Immature natural killer cell (primary cell): ENCODE measurements at regions not wholly inside any gene's neighbourhood (a gene's known extent, or its start where the extent isn't known, plus 50 kb on each side); places are given as distances from the start of the nearest gene placed in this dataset.

ENCODE experiments used
- DNase-seq, 3 donors: peaks; one replicate each; pipeline ENCODE4 v3.0.0; 2022; ENCODE audit warnings: mixed read lengths in 1 of 3
- H3K27ac Mint-ChIP-seq, 6 donors: one replicate each; pipeline ENCODE4 v1.8.0; 2020; ENCODE audit warnings: mixed read lengths in 6 of 6, mild to moderate bottlenecking in 5 of 6, inconsistent platforms in 4 of 6, moderate library complexity in 3 of 6
- H3K27me3 Mint-ChIP-seq, 3 donors: one replicate each; pipeline ENCODE4 v1.8.0; 2020 to 2021; ENCODE audit warnings: low read depth in 3 of 3, mild to moderate bottlenecking in 3 of 3, mixed read lengths in 3 of 3, moderate library complexity in 3 of 3, inconsistent platforms in 1 of 3
- H3K36me3 Mint-ChIP-seq, 3 donors: one replicate each; pipeline ENCODE4 v1.8.0; 2020; ENCODE audit warnings: mixed read lengths in 3 of 3, inconsistent platforms in 2 of 3, mild to moderate bottlenecking in 2 of 3
- H3K4me1 Mint-ChIP-seq, 2 donors: one replicate each; pipeline ENCODE4 v1.8.0; 2020; ENCODE audit warnings: inconsistent platforms in 2 of 2, mild to moderate bottlenecking in 2 of 2, mixed read lengths in 2 of 2, moderate library complexity in 1 of 2
- H3K4me3 Mint-ChIP-seq, 5 donors: one replicate each; pipeline ENCODE4 v1.8.0; 2020; ENCODE audit warnings: mild to moderate bottlenecking in 5 of 5, mixed read lengths in 5 of 5, inconsistent platforms in 3 of 5, moderate library complexity in 3 of 5
- H3K9me3 Mint-ChIP-seq, 6 donors: one replicate each; pipeline ENCODE4 v1.8.0; 2020; ENCODE audit warnings: mild to moderate bottlenecking in 6 of 6, mixed read lengths in 6 of 6, inconsistent platforms in 4 of 6, moderate library complexity in 3 of 6

DNA sequence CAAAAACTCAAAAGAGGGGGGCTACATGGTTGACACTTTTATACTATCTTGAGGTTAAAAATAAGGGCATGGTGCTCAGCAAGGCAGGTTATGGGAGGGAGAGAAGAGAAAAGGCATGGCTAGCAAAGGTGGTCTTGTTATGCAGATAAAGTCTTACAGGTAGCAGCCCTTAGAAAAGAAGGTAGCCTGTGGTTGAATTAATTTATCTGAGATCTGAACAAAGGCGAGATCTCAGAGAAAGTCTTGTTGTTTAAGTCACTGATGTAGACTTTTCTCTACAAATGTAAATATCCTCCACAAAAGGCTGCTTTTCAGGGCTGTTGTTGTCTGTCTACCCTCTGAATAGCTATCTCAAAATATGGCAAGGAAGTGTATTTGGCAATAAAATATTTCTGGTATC is 1250.4 kb downstream of the PCDH18 start:
- no peak overlapping the region for H3K27ac Mint-ChIP-seq
- H3K36me3 Mint-ChIP-seq, result no peaks in the 10 kb centered on the region
- H3K4me1 Mint-ChIP-seq, result no peaks in the 10 kb centered on the region

DNA sequence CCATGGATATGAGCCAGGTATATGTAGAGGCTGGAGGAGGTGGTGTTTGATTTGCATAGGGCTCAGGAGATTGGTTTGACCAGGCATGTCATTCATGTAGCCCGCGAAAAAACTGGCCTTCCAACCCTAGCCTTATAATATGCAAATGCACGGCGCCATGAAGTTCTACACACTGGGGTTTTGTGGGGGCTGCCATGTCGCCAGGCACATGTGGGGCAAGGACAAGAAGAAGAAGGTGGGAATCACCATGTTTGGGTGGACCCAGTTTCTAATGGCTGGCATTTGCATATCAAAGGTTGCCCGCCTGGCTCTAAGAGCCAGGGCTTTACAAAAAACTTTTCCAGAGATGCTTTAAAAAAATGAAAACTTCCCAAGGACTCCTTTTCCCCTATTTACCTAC is 1251.0 kb downstream of the PCDH18 start:
- H3K4me1 Mint-ChIP-seq, result no peaks in the 10 kb centered on the region
- no peaks in the 10 kb centered on the region for H3K27me3 Mint-ChIP-seq
- no peak for DNase-seq

More for the DNA sequence above, 1250.4 kb downstream of the PCDH18 start:
- Mint-ChIP-seq H3K9me3 (peaks cover 6 to 46% (median 14%) of the 10 kb centered on the region in 6 donors), H3K27me3 (no peaks in the 10 kb centered on the region), H3K4me3 (no peak overlapping the region)
- DNase-seq, result no peak

DNA sequence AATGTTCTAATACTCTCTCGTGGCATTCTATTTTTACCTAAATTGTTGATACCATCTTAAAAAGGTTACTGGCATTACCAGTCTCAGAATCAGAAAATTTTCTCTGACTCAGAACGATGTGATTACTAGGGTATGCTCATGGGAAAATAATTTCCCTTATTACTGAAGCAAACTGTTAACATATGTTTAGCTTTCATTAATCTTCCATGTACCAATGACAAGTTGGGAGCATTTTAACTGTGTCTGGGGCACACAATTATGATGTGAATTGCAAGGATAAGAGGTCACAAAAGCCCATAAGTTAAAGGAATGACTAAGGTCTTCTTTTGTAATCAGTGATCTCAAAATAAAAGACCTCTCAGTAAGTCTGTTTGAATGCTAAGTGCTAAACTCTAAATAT is 1254.6 kb downstream of the PCDH18 start:
- no peaks in the 10 kb centered on the region for H3K27me3 Mint-ChIP-seq

More for the DNA sequence above, 1251.0 kb downstream of the PCDH18 start:
- H3K4me3 Mint-ChIP-seq, result no peak overlapping the region
- H3K9me3 Mint-ChIP-seq, result peaks cover 6 to 46% (median 14%) of the 10 kb centered on the region in 6 donors
- H3K27ac Mint-ChIP-seq, result no peak overlapping the region
- H3K36me3 Mint-ChIP-seq, result no peaks in the 10 kb centered on the region

GRCh38 chr4:136246876-136247275 is 1285.4 kb downstream of the PCDH18 start:
- H3K36me3 Mint-ChIP-seq, result no peaks in the 10 kb centered on the region
- DNase-seq, result no peak
- H3K27ac Mint-ChIP-seq, result no peak overlapping the region
- H3K4me3 Mint-ChIP-seq, result no peak overlapping the region
- peaks cover 0 to 1% (median 0%) of the 10 kb centered on the region in 3 donors for H3K27me3 Mint-ChIP-seq
- no peaks in the 10 kb centered on the region for H3K4me1 Mint-ChIP-seq
- H3K9me3 Mint-ChIP-seq, result peaks cover 4 to 19% (median 14%) of the 10 kb centered on the region in 6 donors

More for the DNA sequence above, 1254.6 kb downstream of the PCDH18 start:
- DNase-seq, result no peak
- H3K27ac Mint-ChIP-seq, result no peak overlapping the region
- H3K4me3 Mint-ChIP-seq, result no peak overlapping the region
- no peaks in the 10 kb centered on the region for H3K36me3 Mint-ChIP-seq
- H3K4me1 Mint-ChIP-seq, result no peaks in the 10 kb centered on the region
- peaks cover 6 to 51% (median 23%) of the 10 kb centered on the region in 6 donors for H3K9me3 Mint-ChIP-seq

DNA sequence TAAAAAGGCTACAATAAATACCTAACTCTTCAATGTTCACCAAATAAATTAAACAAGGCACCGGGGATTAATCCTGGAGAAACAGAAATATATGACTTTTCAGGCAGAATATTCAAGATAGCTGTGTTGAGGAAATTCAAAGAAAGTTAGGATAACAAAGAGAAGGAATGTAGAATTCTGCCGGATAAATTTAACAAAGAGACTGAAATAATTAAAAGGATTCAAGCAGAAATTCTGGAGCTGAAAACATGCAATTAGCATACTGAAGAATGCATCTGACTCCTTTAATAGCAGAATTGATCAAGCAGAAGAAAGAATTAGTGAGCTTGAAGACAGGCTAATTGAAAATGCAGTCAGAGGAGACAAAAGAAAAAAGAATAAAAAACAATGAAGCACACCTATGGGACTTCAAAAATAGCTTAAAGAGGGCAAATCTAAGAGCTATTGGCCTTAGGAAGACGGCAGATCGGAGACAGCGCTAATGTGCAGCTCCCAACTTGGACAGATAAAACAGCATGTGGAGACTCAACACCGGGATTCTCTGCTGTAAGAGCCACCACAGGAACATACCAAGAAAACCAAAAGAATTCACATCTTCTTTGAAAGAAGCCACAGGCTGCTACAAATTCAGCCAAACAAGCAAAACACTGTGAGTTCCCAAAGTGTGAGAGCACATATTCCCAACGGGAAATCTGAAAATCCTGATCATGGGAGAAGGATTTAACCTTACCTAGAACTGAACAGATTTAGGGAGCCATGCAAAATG is 1290.9 kb downstream of the PCDH18 start:
- Mint-ChIP-seq H3K27me3 (peaks cover 0 to 1% (median 0%) of the 10 kb centered on the region in 3 donors), H3K36me3 (peaks cover 0 to 3% (median 0%) of the 10 kb centered on the region in 3 donors), H3K27ac (no peak overlapping the region), H3K4me3 (no peak overlapping the region), H3K9me3 (peaks cover 5 to 33% (median 26%) of the 10 kb centered on the region in 6 donors), H3K4me1 (no peaks in the 10 kb centered on the region)
- no peak for DNase-seq

DNA sequence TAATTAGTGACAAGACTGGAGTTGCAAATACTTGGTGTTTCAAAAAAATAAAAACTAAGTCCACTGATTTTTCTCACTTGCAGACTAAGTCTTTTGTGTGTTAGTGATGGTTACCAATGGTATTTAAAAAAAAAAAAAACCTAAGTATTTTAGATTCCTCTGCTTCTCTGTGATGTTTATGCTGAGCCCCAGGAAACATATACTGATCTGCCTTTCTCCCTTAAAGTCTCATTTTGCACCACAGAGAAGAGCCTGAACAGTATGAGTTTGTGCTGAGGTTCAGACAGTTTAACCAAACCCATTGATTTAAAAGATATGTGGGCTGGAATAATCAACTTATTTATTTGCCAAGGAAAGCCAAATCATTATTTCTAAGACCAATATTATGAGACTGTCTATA is 1305.0 kb downstream of the PCDH18 start:
- Mint-ChIP-seq H3K4me1 (no peaks in the 10 kb centered on the region), H3K4me3 (no peak overlapping the region), H3K27ac (no peak overlapping the region), H3K9me3 (peaks cover 0 to 27% (median 9%) of the 10 kb centered on the region in 6 donors), H3K36me3 (no peaks in the 10 kb centered on the region), H3K27me3 (no peaks in the 10 kb centered on the region)
- DNase-seq, result no peak

GRCh38 chr4:136219592-136220125 is 1312.6 kb downstream of the PCDH18 start:
- no peak for DNase-seq
- no peaks in the 10 kb centered on the region for H3K27me3 Mint-ChIP-seq
- no peak overlapping the region for H3K27ac Mint-ChIP-seq
- H3K4me1 Mint-ChIP-seq, result no peaks in the 10 kb centered on the region
- no peak overlapping the region for H3K4me3 Mint-ChIP-seq
- H3K36me3 Mint-ChIP-seq, result peaks cover 0 to 3% (median 0%) of the 10 kb centered on the region in 3 donors
- peaks cover 4 to 19% (median 13%) of the 10 kb centered on the region in 6 donors for H3K9me3 Mint-ChIP-seq

GRCh38 chr4:136203199-136203598 is 1329.1 kb downstream of the PCDH18 start:
- Mint-ChIP-seq H3K27ac (no peak overlapping the region), H3K4me1 (no peaks in the 10 kb centered on the region), H3K36me3 (no peaks in the 10 kb centered on the region), H3K9me3 (peaks cover 7 to 29% (median 11%) of the 10 kb centered on the region in 6 donors), H3K27me3 (no peaks in the 10 kb centered on the region), H3K4me3 (no peak overlapping the region)
- DNase-seq, result no peak

GRCh38 chr4:136198358-136198757 is 1333.9 kb downstream of the PCDH18 start:
- no peaks in the 10 kb centered on the region for H3K27me3 Mint-ChIP-seq
- peaks cover 0 to 18% (median 8%) of the 10 kb centered on the region in 6 donors for H3K9me3 Mint-ChIP-seq
- DNase-seq, result no peak
- no peaks in the 10 kb centered on the region for H3K36me3 Mint-ChIP-seq
- H3K4me3 Mint-ChIP-seq, result no peak overlapping the region
- H3K4me1 Mint-ChIP-seq, result no peaks in the 10 kb centered on the region
- no peak overlapping the region for H3K27ac Mint-ChIP-seq

DNA sequence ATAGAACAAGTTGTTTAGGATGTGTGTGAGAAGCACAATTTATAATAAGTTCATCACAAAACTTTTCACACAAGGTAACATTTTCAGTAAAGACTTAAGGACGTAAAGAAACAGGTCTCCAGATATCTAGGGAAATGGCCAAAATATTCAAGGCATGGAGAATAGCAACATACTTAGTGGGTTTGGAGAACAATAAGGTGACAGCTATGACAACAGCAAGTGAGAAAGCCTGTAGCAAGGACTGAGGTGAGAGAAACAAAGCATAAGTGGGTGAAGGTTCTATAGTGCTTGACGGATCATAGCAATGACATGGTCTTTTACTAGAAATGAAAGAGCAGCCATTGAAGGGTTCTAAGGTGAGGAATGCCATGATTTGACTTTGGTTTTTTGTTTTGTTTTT is 1337.3 kb downstream of the PCDH18 start:
- H3K36me3 Mint-ChIP-seq, result no peaks in the 10 kb centered on the region
- H3K4me3 Mint-ChIP-seq, result no peak overlapping the region
- H3K27me3 Mint-ChIP-seq, result no peaks in the 10 kb centered on the region
- peaks cover 0 to 12% (median 6%) of the 10 kb centered on the region in 6 donors for H3K9me3 Mint-ChIP-seq
- no peak overlapping the region for H3K27ac Mint-ChIP-seq
- H3K4me1 Mint-ChIP-seq, result no peaks in the 10 kb centered on the region
- DNase-seq, result no peak

DNA sequence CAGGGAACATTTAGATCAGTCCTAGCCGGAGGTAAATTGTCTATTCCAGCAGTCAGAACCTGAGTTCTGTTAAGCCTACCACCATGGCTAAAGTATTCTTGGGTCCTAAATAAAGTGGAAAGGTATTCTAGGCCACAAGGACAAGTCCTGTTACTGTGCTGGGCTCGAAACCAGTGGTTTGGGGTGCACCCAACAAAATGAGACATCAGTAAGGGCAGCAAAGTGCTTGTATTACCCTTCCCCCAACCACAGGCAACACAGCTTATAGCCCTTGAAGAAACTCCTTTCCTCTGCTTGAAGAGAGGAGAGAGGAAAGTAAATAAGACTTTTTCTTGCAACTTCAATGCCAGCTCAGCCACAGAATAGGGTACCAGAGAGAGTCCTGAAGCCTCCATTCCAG is 1345.6 kb downstream of the PCDH18 start:
- no peak for DNase-seq
- no peaks in the 10 kb centered on the region for H3K4me1 Mint-ChIP-seq
- H3K27ac Mint-ChIP-seq, result no peak overlapping the region
- H3K4me3 Mint-ChIP-seq, result no peak overlapping the region
- H3K9me3 Mint-ChIP-seq, result peaks cover 4 to 33% (median 15%) of the 10 kb centered on the region in 6 donors
- peaks cover 0 to 1% (median 0%) of the 10 kb centered on the region in 3 donors for H3K27me3 Mint-ChIP-seq
- no peaks in the 10 kb centered on the region for H3K36me3 Mint-ChIP-seq

DNA sequence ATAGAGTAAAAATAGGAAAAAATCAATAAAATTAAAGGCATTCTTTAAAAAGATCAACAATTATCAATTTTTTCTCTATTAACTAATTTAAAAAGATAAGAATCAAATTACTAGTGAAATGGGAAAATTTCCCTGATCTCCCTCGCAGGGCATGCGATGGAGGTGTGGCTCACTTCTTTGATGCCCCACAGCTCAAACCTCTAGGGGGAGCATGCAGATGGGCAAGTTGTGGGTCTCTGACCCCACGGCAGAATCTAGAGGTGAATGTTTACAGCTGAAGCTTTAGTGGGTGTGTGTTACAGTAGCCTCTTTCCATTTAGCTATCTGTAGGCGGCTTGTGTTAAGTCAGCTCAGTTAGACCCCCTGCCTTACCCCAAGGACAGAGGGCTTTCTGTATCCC is 1348.8 kb downstream of the PCDH18 start:
- H3K4me3 Mint-ChIP-seq, result no peak overlapping the region
- no peak for DNase-seq
- H3K36me3 Mint-ChIP-seq, result no peaks in the 10 kb centered on the region
- no peaks in the 10 kb centered on the region for H3K4me1 Mint-ChIP-seq
- H3K27ac Mint-ChIP-seq, result no peak overlapping the region
- peaks cover 5 to 32% (median 12%) of the 10 kb centered on the region in 6 donors for H3K9me3 Mint-ChIP-seq
- H3K27me3 Mint-ChIP-seq, result peaks cover 0 to 1% (median 1%) of the 10 kb centered on the region in 3 donors

DNA sequence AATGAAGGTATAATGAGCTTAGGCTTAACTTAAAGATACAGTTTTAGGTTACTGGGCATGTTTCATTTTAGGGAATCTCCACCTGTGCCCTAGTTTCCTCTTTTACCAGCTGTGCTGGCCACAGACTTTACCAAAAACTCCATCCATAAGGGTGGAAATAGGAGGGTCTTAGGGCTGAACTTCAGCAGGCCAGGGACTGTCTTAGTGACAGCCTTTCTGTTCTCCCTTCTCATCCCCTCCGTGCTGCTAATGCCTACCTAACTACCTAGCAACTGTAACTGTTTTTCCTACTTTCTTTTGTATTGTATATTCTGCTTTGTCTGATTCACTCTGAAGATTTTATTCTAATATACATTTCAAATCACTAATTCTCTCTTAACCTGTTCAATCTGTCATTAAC is 1375.3 kb downstream of the PCDH18 start:
- Mint-ChIP-seq H3K4me1 (no peaks in the 10 kb centered on the region), H3K27ac (no peak overlapping the region), H3K4me3 (no peak overlapping the region), H3K27me3 (no peaks in the 10 kb centered on the region), H3K9me3 (peaks cover 6 to 21% (median 11%) of the 10 kb centered on the region in 6 donors), H3K36me3 (no peaks in the 10 kb centered on the region)
- no peak for DNase-seq

- H3K27ac Mint-ChIP-seq, result no peak overlapping the region
- no peak overlapping the region for H3K4me3 Mint-ChIP-seq
- H3K27me3 Mint-ChIP-seq, result no peaks in the 10 kb centered on the region
These were observed 1382.2 kb downstream of the PCDH18 start for GRCh38 chr4:136150046-136150445.

More at GRCh38 chr4:136150046-136150445, 1382.2 kb downstream of the PCDH18 start:
- DNase-seq, result no peak
- H3K36me3 Mint-ChIP-seq, result no peaks in the 10 kb centered on the region
- peaks cover 5 to 28% (median 16%) of the 10 kb centered on the region in 6 donors for H3K9me3 Mint-ChIP-seq
- no peaks in the 10 kb centered on the region for H3K4me1 Mint-ChIP-seq
